K562 (cell line): ENCODE measurements at regions not wholly inside any gene's neighbourhood (a gene's known extent, or its start where the extent isn't known, plus 50 kb on each side); places are given as distances from the start of the nearest gene placed in this dataset.

Experiments
- ATAC-seq: fragments of 200-7000 bp; cut with Tn5 transposase; 3 replicates; pipeline ENCODE4 v1.9.1; 2020; ENCODE audit warnings: moderate library complexity
- BruUV-seq: library from RNA; stranded (reverse); fragments of 400-500 nt; replicated peaks from 2 replicates; lab custom pipeline; 2021; lab: Mats Ljungman, UMichigan
- CTCF ChIA-PET: fragments of 300-600 bp; formaldehyde crosslinking; extraction: SDS; loops from one replicate; lab custom pipeline; 2021; ENCODE audit warnings: low intra/inter-chr PET ratio; lab: Yijun Ruan, JAX
- POLR2A ChIA-PET: fragments of 300-600, 350-650 bp; sonication (Branson Sonifier 250); formaldehyde crosslinking; extraction: SDS; loops from one replicate; lab custom pipeline; 2021; ENCODE audit warnings: antibody characterized with exemption, inconsistent platforms; lab: Yijun Ruan, JAX
- DNase-seq, 4 experiments: peaks; one replicate each; pipeline versions ENCODE4 v3.0.0 to v3.0.0-alpha.2; 2011 to 2018; ENCODE audit warnings: low spot score in 3 of 4, mixed read lengths in 3 of 4; ENCODE audit errors: extremely low read depth in 1 of 4
- FAIRE-seq: peaks from 2 replicates; lab custom pipeline; 2011; peaks lifted over from hg19 to GRCh38; lab: Jason Lieb, UNC
- H2AFZ ChIP-seq: 2 replicates; pipeline ENCODE4 v1.6.0; 2011; ENCODE audit warnings: low read depth, low read length, control low read depth, inconsistent platforms
- H3K27ac ChIP-seq: fragments of 200-600 bp; 3 replicates; pipeline ENCODE4 v1.8.0; 2011; ENCODE audit warnings: low read depth, mild to moderate bottlenecking, control low read depth, inconsistent platforms, low read length, moderate library complexity, mixed read lengths; ENCODE audit errors: extremely low read depth
- H3K27me3 ChIP-seq, 2 experiments: fragments of 300-600 bp in 1 of 2; 2 replicates in 1 of 2; 3 replicates in 1 of 2; pipeline versions ENCODE4 v1.6.0 to v1.8.0; 2011; ENCODE audit warnings: inconsistent platforms in 2 of 2, low read length in 2 of 2, mild to moderate bottlenecking in 1 of 2, mixed read lengths in 1 of 2, moderate library complexity in 1 of 2; ENCODE audit not compliant: control insufficient read depth in 2 of 2, insufficient read depth in 2 of 2
- H3K36me3 ChIP-seq: fragments of 300-600 bp; 3 replicates; pipeline ENCODE4 v1.8.0; 2011; ENCODE audit warnings: mild to moderate bottlenecking, low read length, inconsistent platforms; ENCODE audit not compliant: control insufficient read depth, insufficient read depth
- H3K4me1 ChIP-seq, 2 experiments: fragments of 200-600 bp in 1 of 2; replicated peaks in 1 of 2; 2 replicates in 1 of 2; 3 replicates in 1 of 2; pipeline versions ENCODE4 v1.5.1 to v1.8.0; 2011; ENCODE audit warnings: inconsistent platforms in 2 of 2, low read length in 2 of 2, mild to moderate bottlenecking in 1 of 2, mixed read lengths in 1 of 2, moderate library complexity in 1 of 2; ENCODE audit not compliant: control insufficient read depth in 2 of 2, insufficient read depth in 2 of 2
- H3K4me2 ChIP-seq: 2 replicates; pipeline ENCODE4 v1.6.1; 2011; ENCODE audit warnings: low read length, control low read depth, inconsistent platforms, mixed read lengths; ENCODE audit not compliant: insufficient read depth
- H3K4me3 ChIP-seq: fragments of 200-600 bp; sonication (generic), shearing (Covaris generic); 2 replicates; pipeline ENCODE4 v1.5.1; 2016; ENCODE audit warnings: control low read depth, inconsistent platforms
- H3K79me2 ChIP-seq: fragments of 200-600 bp; 3 replicates; pipeline ENCODE4 v1.8.0; 2011; ENCODE audit warnings: low read length, inconsistent platforms; ENCODE audit not compliant: control insufficient read depth, insufficient read depth
- H3K9ac ChIP-seq, 2 experiments: 2 replicates each; pipeline versions ENCODE4 v1.6.0 to v1.6.1; 2011; ENCODE audit warnings: low read depth in 2 of 2, low read length in 2 of 2, control low read depth in 1 of 2, inconsistent platforms in 1 of 2, mild to moderate bottlenecking in 1 of 2, mixed read lengths in 1 of 2; ENCODE audit not compliant: insufficient read depth in 1 of 2
- H3K9me1 ChIP-seq: one replicate; pipeline ENCODE4 v1.6.0; 2011; ENCODE audit warnings: inconsistent platforms, mild to moderate bottlenecking, low read length, moderate library complexity; ENCODE audit not compliant: control insufficient read depth, insufficient read depth
- H3K9me3 ChIP-seq: replicated peaks from 2 replicates; pipeline ENCODE4 v1.5.1; 2011; ENCODE audit warnings: low read depth, low read length, inconsistent platforms; ENCODE audit not compliant: control insufficient read depth, insufficient read depth
- H4K20me1 ChIP-seq: replicated peaks from 2 replicates; pipeline ENCODE4 v1.6.1; 2011; ENCODE audit warnings: low read length, inconsistent platforms, mixed read lengths; ENCODE audit not compliant: control insufficient read depth, insufficient read depth
- BHLHE40 ChIP-seq: IDR thresholded peaks from 2 replicates; pipeline ENCODE4 v1.6.1; 2011; ENCODE audit warnings: low read length, improper control_type of control experiment
- C11orf30 ChIP-seq: fragments of 450-650 bp; IDR thresholded peaks from 2 replicates; pipeline ENCODE4 v1.6.1; 2016; ENCODE audit warnings: low read depth, mild to moderate bottlenecking
- ETS2 ChIP-seq: IDR thresholded peaks from 2 replicates; pipeline ENCODE4 v1.6.1; 2016; ENCODE audit warnings: borderline replicate concordance, missing genetic modification characterization, mild to moderate bottlenecking, moderate library complexity, missing compliant biosample characterization; ENCODE audit not compliant: poor library complexity, severe bottlenecking
- FOS ChIP-seq: IDR thresholded peaks from 3 replicates; pipeline ENCODE4 v1.6.1; 2011; ENCODE audit not compliant: insufficient read length; ENCODE audit errors: extremely low read depth
- FOXA1 ChIP-seq: fragments of 450-650 bp; IDR thresholded peaks from 2 replicates; pipeline ENCODE4 v1.6.1; 2016; ENCODE audit warnings: mild to moderate bottlenecking, borderline replicate concordance
- GTF2F1 ChIP-seq: IDR thresholded peaks from 2 replicates; pipeline ENCODE4 v1.6.1; 2011; ENCODE audit warnings: low read depth, low read length, improper control_type of control experiment
- MTA1 ChIP-seq: fragments of 450-650 bp; IDR thresholded peaks from 2 replicates; pipeline ENCODE4 v1.6.1; 2017; ENCODE audit warnings: borderline replicate concordance
- PHF20 ChIP-seq: fragments of 450-650 bp; IDR thresholded peaks from 2 replicates; pipeline ENCODE4 v1.6.1; 2018; ENCODE audit not compliant: partially characterized antibody
- RBM14 ChIP-seq: fragments of 200-400 bp; formaldehyde crosslinking; IDR thresholded peaks from 2 replicates; pipeline ENCODE4 v1.6.1; 2018; ENCODE audit warnings: low read depth, mild to moderate bottlenecking, low read length, moderate library complexity, borderline replicate concordance; ENCODE audit not compliant: insufficient read depth
- TEAD2 ChIP-seq: fragments of 450-650 bp; IDR thresholded peaks from 2 replicates; pipeline ENCODE4 v1.6.1; 2016; ENCODE audit warnings: missing genetic modification characterization, control low read depth, missing compliant biosample characterization
- ZFP30 ChIP-seq: fragments of 250-450 bp; sonication (Bioruptor Pico); IDR thresholded peaks from 2 replicates; pipeline ENCODE4 v1.8.0; 2022; ENCODE audit warnings: moderate library complexity, mild to moderate bottlenecking, inconsistent platforms, borderline replicate concordance
- ZKSCAN1 ChIP-seq: fragments of 150-350 bp; IDR thresholded peaks from 2 replicates; pipeline ENCODE4 v1.6.1; 2016; ENCODE audit warnings: low read depth, low read length
- ZNF217 ChIP-seq: sonication (generic); formaldehyde crosslinking; IDR thresholded peaks from 2 replicates; pipeline ENCODE4 v1.8.0; 2022; ENCODE audit warnings: mild to moderate bottlenecking, missing genetic modification reagents
- in situ Hi-C: fragments of 300-500 bp; cut with MboI; formaldehyde crosslinking; loops from 4 replicates; pipeline ENCODE4 v1.15.0; 2018; ENCODE audit warnings: inconsistent platforms, mixed read lengths
- intact Hi-C: fragments of 100-400 bp; cut with micrococcal nuclease; formaldehyde crosslinking; loops from 2 replicates; pipeline ENCODE4 v1.14.2; 2022
- TF ChIP-seq, protein P1 (sequence below): sonication (generic); IDR thresholded peaks from 2 replicates; pipeline ENCODE4 v1.6.1; 2016
- TF ChIP-seq, protein P2 (sequence below): fragments of 450-650 bp; formaldehyde crosslinking; IDR thresholded peaks from 2 replicates; pipeline ENCODE4 v1.4.0; 2022; ENCODE audit warnings: mild to moderate bottlenecking, moderate library complexity
- TF ChIP-seq, protein P3 (sequence below): sonication (generic); formaldehyde crosslinking; IDR thresholded peaks from 2 replicates; pipeline ENCODE4 v1.8.1; 2022; ENCODE audit warnings: missing genetic modification reagents
- TF ChIP-seq, protein P4 (sequence below): sonication (generic); formaldehyde crosslinking; IDR thresholded peaks from 2 replicates; pipeline ENCODE4 v1.8.1; 2023; ENCODE audit warnings: mild to moderate bottlenecking, missing genetic modification reagents
- TF ChIP-seq, protein P5 (sequence below): fragments of 200-800 bp; sonication (Bioruptor generic); IDR thresholded peaks from 2 replicates; pipeline ENCODE4 v1.6.1; 2017; ENCODE audit warnings: missing genetic modification characterization, missing compliant biosample characterization

DNA sequence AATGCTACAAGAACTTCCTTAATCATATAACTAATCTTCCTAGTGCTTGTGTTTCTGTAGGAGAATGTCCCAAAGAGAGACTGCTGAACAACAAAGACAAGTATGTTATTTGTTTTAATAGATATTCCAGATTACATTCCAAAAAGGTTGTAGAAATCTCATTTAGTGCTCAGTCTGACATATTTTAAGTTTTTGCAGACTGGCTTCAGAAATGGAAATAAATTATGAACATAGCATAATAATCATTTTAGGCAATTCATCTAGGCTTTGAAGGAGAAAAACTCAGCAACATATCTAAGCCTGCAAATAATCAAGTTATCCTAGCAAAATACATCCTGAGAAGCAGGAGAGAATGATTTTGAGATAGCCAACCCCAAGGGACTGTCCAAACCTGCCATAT lies 171.6 kb upstream of the CDH5 start:
- H4K20me1 ChIP-seq: no peaks in the 10 kb centered on the region
- FAIRE-seq (no peak), ATAC-seq (no peak), DNase-seq (no peak)
- no peaks in the 10 kb centered on the region for H3K4me1 ChIP-seq
- in situ Hi-C loops: no loop called here
- H3K27ac ChIP-seq: no peak overlapping the region
- H3K4me2 ChIP-seq: no peak overlapping the region
- intact Hi-C loops: no loop called here
- no TSS peak for BruUV-seq
- no peaks in the 10 kb centered on the region for H3K9me1 ChIP-seq
- H3K9me3 ChIP-seq: no peaks in the 10 kb centered on the region
- POLR2A ChIA-PET: interaction anchor here (0.7 kb wide), 1 partner anchor 10 kb away, joined by 3 read pairs; no protein-coding TSS in a partner anchor
- H3K79me2 ChIP-seq: no peaks in the 10 kb centered on the region
- CTCF ChIA-PET: no interaction called here
- H3K27me3 ChIP-seq: no peaks in the 10 kb centered on the region
- no peak overlapping the region for H3K9ac ChIP-seq
- no peak overlapping the region for H3K4me3 ChIP-seq
- TF ChIP-seq RBM14 (no peak), ZKSCAN1 (no peak), ZFP30 (CRISPR knock-in tag) (no peak), GTF2F1 (no peak), TEAD2 (tag) (no peak), BHLHE40 (no peak), C11orf30 (no peak), MTA1 (no peak), FOS (no peak), ETS2 (tag) (no peak), PHF20 (no peak), FOXA1 (no peak), ZNF217 (CRISPR knock-in tag) (no peak)
- TF ChIP-seq, protein P1, sequence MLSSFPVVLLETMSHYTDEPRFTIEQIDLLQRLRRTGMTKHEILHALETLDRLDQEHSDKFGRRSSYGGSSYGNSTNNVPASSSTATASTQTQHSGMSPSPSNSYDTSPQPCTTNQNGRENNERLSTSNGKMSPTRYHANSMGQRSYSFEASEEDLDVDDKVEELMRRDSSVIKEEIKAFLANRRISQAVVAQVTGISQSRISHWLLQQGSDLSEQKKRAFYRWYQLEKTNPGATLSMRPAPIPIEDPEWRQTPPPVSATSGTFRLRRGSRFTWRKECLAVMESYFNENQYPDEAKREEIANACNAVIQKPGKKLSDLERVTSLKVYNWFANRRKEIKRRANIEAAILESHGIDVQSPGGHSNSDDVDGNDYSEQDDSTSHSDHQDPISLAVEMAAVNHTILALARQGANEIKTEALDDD: no peak
- TF ChIP-seq, protein P2, sequence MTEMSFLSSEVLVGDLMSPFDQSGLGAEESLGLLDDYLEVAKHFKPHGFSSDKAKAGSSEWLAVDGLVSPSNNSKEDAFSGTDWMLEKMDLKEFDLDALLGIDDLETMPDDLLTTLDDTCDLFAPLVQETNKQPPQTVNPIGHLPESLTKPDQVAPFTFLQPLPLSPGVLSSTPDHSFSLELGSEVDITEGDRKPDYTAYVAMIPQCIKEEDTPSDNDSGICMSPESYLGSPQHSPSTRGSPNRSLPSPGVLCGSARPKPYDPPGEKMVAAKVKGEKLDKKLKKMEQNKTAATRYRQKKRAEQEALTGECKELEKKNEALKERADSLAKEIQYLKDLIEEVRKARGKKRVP (CRISPR knock-in tag): no peak
- TF ChIP-seq, protein P3, sequence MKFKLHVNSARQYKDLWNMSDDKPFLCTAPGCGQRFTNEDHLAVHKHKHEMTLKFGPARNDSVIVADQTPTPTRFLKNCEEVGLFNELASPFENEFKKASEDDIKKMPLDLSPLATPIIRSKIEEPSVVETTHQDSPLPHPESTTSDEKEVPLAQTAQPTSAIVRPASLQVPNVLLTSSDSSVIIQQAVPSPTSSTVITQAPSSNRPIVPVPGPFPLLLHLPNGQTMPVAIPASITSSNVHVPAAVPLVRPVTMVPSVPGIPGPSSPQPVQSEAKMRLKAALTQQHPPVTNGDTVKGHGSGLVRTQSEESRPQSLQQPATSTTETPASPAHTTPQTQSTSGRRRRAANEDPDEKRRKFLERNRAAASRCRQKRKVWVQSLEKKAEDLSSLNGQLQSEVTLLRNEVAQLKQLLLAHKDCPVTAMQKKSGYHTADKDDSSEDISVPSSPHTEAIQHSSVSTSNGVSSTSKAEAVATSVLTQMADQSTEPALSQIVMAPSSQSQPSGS (CRISPR knock-in tag): no peak
- TF ChIP-seq, protein P4, sequence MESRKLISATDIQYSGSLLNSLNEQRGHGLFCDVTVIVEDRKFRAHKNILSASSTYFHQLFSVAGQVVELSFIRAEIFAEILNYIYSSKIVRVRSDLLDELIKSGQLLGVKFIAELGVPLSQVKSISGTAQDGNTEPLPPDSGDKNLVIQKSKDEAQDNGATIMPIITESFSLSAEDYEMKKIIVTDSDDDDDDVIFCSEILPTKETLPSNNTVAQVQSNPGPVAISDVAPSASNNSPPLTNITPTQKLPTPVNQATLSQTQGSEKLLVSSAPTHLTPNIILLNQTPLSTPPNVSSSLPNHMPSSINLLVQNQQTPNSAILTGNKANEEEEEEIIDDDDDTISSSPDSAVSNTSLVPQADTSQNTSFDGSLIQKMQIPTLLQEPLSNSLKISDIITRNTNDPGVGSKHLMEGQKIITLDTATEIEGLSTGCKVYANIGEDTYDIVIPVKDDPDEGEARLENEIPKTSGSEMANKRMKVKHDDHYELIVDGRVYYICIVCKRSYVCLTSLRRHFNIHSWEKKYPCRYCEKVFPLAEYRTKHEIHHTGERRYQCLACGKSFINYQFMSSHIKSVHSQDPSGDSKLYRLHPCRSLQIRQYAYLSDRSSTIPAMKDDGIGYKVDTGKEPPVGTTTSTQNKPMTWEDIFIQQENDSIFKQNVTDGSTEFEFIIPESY (CRISPR knock-in tag): no peak
- TF ChIP-seq, protein P5, sequence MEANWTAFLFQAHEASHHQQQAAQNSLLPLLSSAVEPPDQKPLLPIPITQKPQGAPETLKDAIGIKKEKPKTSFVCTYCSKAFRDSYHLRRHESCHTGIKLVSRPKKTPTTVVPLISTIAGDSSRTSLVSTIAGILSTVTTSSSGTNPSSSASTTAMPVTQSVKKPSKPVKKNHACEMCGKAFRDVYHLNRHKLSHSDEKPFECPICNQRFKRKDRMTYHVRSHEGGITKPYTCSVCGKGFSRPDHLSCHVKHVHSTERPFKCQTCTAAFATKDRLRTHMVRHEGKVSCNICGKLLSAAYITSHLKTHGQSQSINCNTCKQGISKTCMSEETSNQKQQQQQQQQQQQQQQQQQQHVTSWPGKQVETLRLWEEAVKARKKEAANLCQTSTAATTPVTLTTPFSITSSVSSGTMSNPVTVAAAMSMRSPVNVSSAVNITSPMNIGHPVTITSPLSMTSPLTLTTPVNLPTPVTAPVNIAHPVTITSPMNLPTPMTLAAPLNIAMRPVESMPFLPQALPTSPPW (CRISPR knock-in tag): no peak
- H2AFZ ChIP-seq: no peak overlapping the region
- H3K36me3 ChIP-seq: no peaks in the 10 kb centered on the region
